HUES48 (cell line): ENCODE measurements at regions not wholly inside any gene's neighbourhood (a gene's known extent, or its start where the extent isn't known, plus 50 kb on each side); places are given as distances from the start of the nearest gene placed in this dataset.

Experiments used
- H3K27ac ChIP-seq: one replicate; pipeline ENCODE4 v1.7.0; 2013; ENCODE audit warnings: low read depth, low read length, inconsistent platforms
- H3K27me3 ChIP-seq: 2 replicates; pipeline ENCODE4 v1.6.1; 2013; ENCODE audit warnings: mild to moderate bottlenecking, low read length; ENCODE audit not compliant: control insufficient read depth, insufficient read depth
- H3K36me3 ChIP-seq: 2 replicates; pipeline ENCODE4 v1.6.1; 2013; ENCODE audit warnings: low read length; ENCODE audit not compliant: control insufficient read depth, insufficient read depth
- H3K4me1 ChIP-seq: 2 replicates; pipeline ENCODE4 v1.6.1; 2013; ENCODE audit warnings: mild to moderate bottlenecking, low read length; ENCODE audit not compliant: control insufficient read depth, insufficient read depth
- H3K4me3 ChIP-seq: 2 replicates; pipeline ENCODE4 v1.5.1; 2013; ENCODE audit warnings: mild to moderate bottlenecking, low read depth, low read length
- H3K9ac ChIP-seq: 2 replicates; pipeline ENCODE4 v1.6.1; 2013; ENCODE audit warnings: mild to moderate bottlenecking, low read depth, low read length, moderate library complexity
- H3K9me3 ChIP-seq: 2 replicates; pipeline ENCODE4 v1.6.1; 2013; ENCODE audit warnings: low read length; ENCODE audit not compliant: control insufficient read depth, insufficient read depth

- Histone ChIP-seq H3K36me3 (no peaks in the 10 kb centered on the region), H3K27ac (peak overlapping the region; percentile 85), H3K4me1 (peaks cover 34% of the 10 kb centered on the region), H3K9ac (peak overlapping the region; percentile 27), H3K27me3 (no peaks in the 10 kb centered on the region), H3K4me3 (peak overlapping the region; percentile 4; the same call in 1 of the 2 replicates), H3K9me3 (no peaks in the 10 kb centered on the region)
Measured at GRCh38 chr10:52908478-52908877, 135.9 kb upstream of the MBL2 start.

GRCh38 chr10:52906046-52906445 lies 133.5 kb upstream of the MBL2 start:
- Histone ChIP-seq H3K27me3 (no peaks in the 10 kb centered on the region), H3K9ac (no peak overlapping the region), H3K27ac (no peak overlapping the region), H3K4me1 (peaks cover 44% of the 10 kb centered on the region), H3K4me3 (no peak overlapping the region), H3K9me3 (no peaks in the 10 kb centered on the region), H3K36me3 (no peaks in the 10 kb centered on the region)

- H3K9me3 ChIP-seq = no peaks in the 10 kb centered on the region
- no peaks in the 10 kb centered on the region for H3K36me3 ChIP-seq
- no peak overlapping the region for H3K9ac ChIP-seq
- H3K4me3 ChIP-seq = no peak overlapping the region
- H3K4me1 ChIP-seq = peaks cover 31% of the 10 kb centered on the region
- no peaks in the 10 kb centered on the region for H3K27me3 ChIP-seq
- peak overlapping the region; percentile 86 for H3K27ac ChIP-seq
Measured at GRCh38 chr10:52903397-52903938, 130.9 kb upstream of the MBL2 start.

- no peaks in the 10 kb centered on the region for H3K36me3 ChIP-seq
- H3K27me3 ChIP-seq = no peaks in the 10 kb centered on the region
- no peaks in the 10 kb centered on the region; the same call in 1 of the 2 replicates for H3K9me3 ChIP-seq
- H3K9ac ChIP-seq = no peak overlapping the region
- no peak overlapping the region for H3K27ac ChIP-seq
- H3K4me1 ChIP-seq = peaks cover 22% of the 10 kb centered on the region
- no peak overlapping the region for H3K4me3 ChIP-seq
Measured at GRCh38 chr10:52900593-52900992, 128.0 kb upstream of the MBL2 start.

- H3K4me1 ChIP-seq = peaks cover 2% of the 10 kb centered on the region; the same call in 1 of the 2 replicates
- no peak overlapping the region for H3K4me3 ChIP-seq
- H3K9me3 ChIP-seq = no peaks in the 10 kb centered on the region; the same call in 1 of the 2 replicates
- no peak overlapping the region for H3K27ac ChIP-seq
- H3K9ac ChIP-seq = no peak overlapping the region
- no peaks in the 10 kb centered on the region for H3K36me3 ChIP-seq
- H3K27me3 ChIP-seq = no peaks in the 10 kb centered on the region
Measured at GRCh38 chr10:52897162-52897561, 124.6 kb upstream of the MBL2 start.

- Histone ChIP-seq H3K36me3 (no peaks in the 10 kb centered on the region), H3K4me3 (no peak overlapping the region), H3K27me3 (no peaks in the 10 kb centered on the region), H3K9ac (no peak overlapping the region), H3K9me3 (no peaks in the 10 kb centered on the region; the same call in 1 of the 2 replicates), H3K4me1 (peaks cover 7% of the 10 kb centered on the region; the same call in 1 of the 2 replicates), H3K27ac (no peak overlapping the region)
Measured at GRCh38 chr10:52895059-52895458, 122.5 kb upstream of the MBL2 start.

- Histone ChIP-seq H3K9ac (no peak overlapping the region), H3K9me3 (no peaks in the 10 kb centered on the region), H3K36me3 (no peaks in the 10 kb centered on the region), H3K4me1 (peaks cover 15% of the 10 kb centered on the region; the same call in 1 of the 2 replicates), H3K4me3 (no peak overlapping the region), H3K27me3 (no peaks in the 10 kb centered on the region), H3K27ac (no peak overlapping the region)
Measured at GRCh38 chr10:52890281-52890680, 117.7 kb upstream of the MBL2 start.

GRCh38 chr10:52889611-52890010 lies 117.0 kb upstream of the MBL2 start:
- H3K9me3 ChIP-seq = no peaks in the 10 kb centered on the region
- H3K4me3 ChIP-seq = no peak overlapping the region
- peaks cover 16% of the 10 kb centered on the region for H3K4me1 ChIP-seq
- no peaks in the 10 kb centered on the region for H3K36me3 ChIP-seq
- H3K27me3 ChIP-seq = no peaks in the 10 kb centered on the region
- H3K27ac ChIP-seq = no peak overlapping the region
- H3K9ac ChIP-seq = no peak overlapping the region

GRCh38 chr10:52883996-52884871 lies 111.7 kb upstream of the MBL2 start:
- Histone ChIP-seq H3K4me1 (peaks cover 19% of the 10 kb centered on the region), H3K36me3 (no peaks in the 10 kb centered on the region), H3K4me3 (no peak overlapping the region), H3K9me3 (no peaks in the 10 kb centered on the region), H3K9ac (peak overlapping the region; percentile 45; the same call in 1 of the 2 replicates), H3K27me3 (no peaks in the 10 kb centered on the region), H3K27ac (peak overlapping the region; percentile 36)

- H3K36me3 ChIP-seq = no peaks in the 10 kb centered on the region
Measured at GRCh38 chr10:52879091-52879807, 106.7 kb upstream of the MBL2 start.

More at GRCh38 chr10:52879091-52879807, 106.7 kb upstream of the MBL2 start:
- Histone ChIP-seq H3K27ac (no peak overlapping the region), H3K27me3 (no peaks in the 10 kb centered on the region), H3K9me3 (no peaks in the 10 kb centered on the region), H3K4me3 (no peak overlapping the region), H3K4me1 (peaks cover 8% of the 10 kb centered on the region; the same call in 1 of the 2 replicates), H3K9ac (no peak overlapping the region)
